OCI-LY1 (cell line): ENCODE measurements at regions not wholly inside any gene's neighbourhood (a gene's known extent, or its start where the extent isn't known, plus 50 kb on each side); places are given as distances from the start of the nearest gene placed in this dataset.

Source experiments
- H2AFZ ChIP-seq: fragments of 200-600 bp; sonication (generic), shearing (Covaris generic); 2 replicates; pipeline ENCODE4 v1.6.0; 2014; ENCODE audit warnings: antibody characterized with exemption, mild to moderate bottlenecking, low read length
- H3F3A ChIP-seq: fragments of 200-600 bp; sonication (generic), shearing (Covaris generic); 2 replicates; pipeline ENCODE4 v1.6.0; 2014; ENCODE audit warnings: mild to moderate bottlenecking, antibody characterized with exemption, low read length, moderate library complexity; ENCODE audit not compliant: insufficient read depth
- H3K27ac ChIP-seq: fragments of 200-600 bp; sonication (generic); 2 replicates; pipeline ENCODE4 v1.5.1; 2014; ENCODE audit warnings: low read length, mixed run types, mild to moderate bottlenecking, low read depth; ENCODE audit not compliant: poor library complexity, severe bottlenecking
- H3K27me3 ChIP-seq: fragments of 200-600 bp; sonication (generic); 2 replicates; pipeline ENCODE4 v1.6.0; 2014; ENCODE audit warnings: antibody characterized with exemption, mild to moderate bottlenecking, low read length, moderate library complexity; ENCODE audit not compliant: insufficient read depth
- H3K36me3 ChIP-seq: fragments of 200-600 bp; sonication (generic); 2 replicates; pipeline ENCODE4 v1.6.1; 2014; ENCODE audit warnings: mild to moderate bottlenecking, antibody characterized with exemption, low read length, moderate library complexity, mixed read lengths; ENCODE audit not compliant: insufficient read depth
- H3K4me1 ChIP-seq: fragments of 200-600 bp; sonication (generic); 2 replicates; pipeline ENCODE4 v1.5.1; 2014; ENCODE audit warnings: mild to moderate bottlenecking, low read length, moderate library complexity; ENCODE audit not compliant: insufficient read depth, severe bottlenecking
- H3K4me2 ChIP-seq: fragments of 200-600 bp; sonication (generic), shearing (Covaris generic); 2 replicates; pipeline ENCODE4 v1.6.1; 2014; ENCODE audit warnings: low read length
- H3K4me3 ChIP-seq: fragments of 200-600 bp; sonication (generic); 2 replicates; pipeline ENCODE4 v1.5.1; 2014; ENCODE audit warnings: low read length, low read depth, mild to moderate bottlenecking, mixed read lengths; ENCODE audit not compliant: poor library complexity, severe bottlenecking
- H3K79me2 ChIP-seq: fragments of 200-600 bp; shearing (Covaris generic); 2 replicates; pipeline ENCODE4 v1.6.1; 2016; ENCODE audit warnings: mixed run types, low read length, mixed read lengths; ENCODE audit not compliant: insufficient read depth
- H3K9ac ChIP-seq: fragments of 200-600 bp; sonication (generic), shearing (Covaris generic); 2 replicates; pipeline ENCODE4 v1.6.1; 2014; ENCODE audit warnings: mild to moderate bottlenecking, low read length, mixed read lengths
- H3K9me2 ChIP-seq: fragments of 200-600 bp; sonication (generic), shearing (Covaris generic); 2 replicates; pipeline ENCODE4 v1.6.1; 2014; ENCODE audit warnings: low read depth, mild to moderate bottlenecking, low read length, mixed read lengths
- H3K9me3 ChIP-seq: fragments of 200-600 bp; shearing (Covaris generic); 2 replicates; pipeline ENCODE4 v1.6.1; 2014; ENCODE audit warnings: low read length, mixed read lengths
- H4K20me1 ChIP-seq: fragments of 200-600 bp; sonication (generic), shearing (Covaris generic); 2 replicates; pipeline ENCODE4 v1.6.0; 2016; ENCODE audit warnings: mild to moderate bottlenecking, low read length; ENCODE audit not compliant: insufficient read depth
- CTCF ChIP-seq: fragments of 200-600 bp; sonication (generic), shearing (Covaris generic); IDR thresholded peaks from 2 replicates; pipeline ENCODE4 v1.5.1; 2017; ENCODE audit warnings: mild to moderate bottlenecking, antibody characterized with exemption, low read length, moderate library complexity, mixed read lengths
- EZH2 ChIP-seq: fragments of 200-600 bp; sonication (generic), shearing (Covaris generic); IDR thresholded peaks from 2 replicates; pipeline ENCODE4 v1.8.0; 2017; ENCODE audit warnings: borderline replicate concordance, mixed run types, mild to moderate bottlenecking, antibody characterized with exemption, low read length, moderate library complexity, mixed read lengths

- no peaks in the 10 kb centered on the region for H4K20me1 ChIP-seq
- no peaks in the 10 kb centered on the region for H3K79me2 ChIP-seq
- H3F3A ChIP-seq: no peaks in the 10 kb centered on the region
- no peaks in the 10 kb centered on the region for H3K4me1 ChIP-seq
- H3K9ac ChIP-seq: no peak overlapping the region
- no peaks in the 10 kb centered on the region for H3K9me3 ChIP-seq
- no peak overlapping the region for H2AFZ ChIP-seq
- H3K4me3 ChIP-seq: no peak overlapping the region
- TF ChIP-seq EZH2: no peak
- TF ChIP-seq CTCF: peak; percentile 29; the same call in 1 of the 2 replicates
- no peaks in the 10 kb centered on the region for H3K9me2 ChIP-seq
- no peaks in the 10 kb centered on the region for H3K36me3 ChIP-seq
- no peaks in the 10 kb centered on the region for H3K27me3 ChIP-seq
- H3K27ac ChIP-seq: no peak overlapping the region
- no peak overlapping the region for H3K4me2 ChIP-seq
Measured at GRCh38 chr20:59526242-59527225, 77.8 kb upstream of the PHACTR3 start.

GRCh38 chr20:59530782-59531181 lies 73.6 kb upstream of the PHACTR3 start:
- Histone ChIP-seq H3K4me1 (no peaks in the 10 kb centered on the region), H3K27me3 (no peaks in the 10 kb centered on the region), H3K79me2 (no peaks in the 10 kb centered on the region), H3K9me3 (no peaks in the 10 kb centered on the region), H3K4me2 (no peak overlapping the region), H2AFZ (no peak overlapping the region), H4K20me1 (no peaks in the 10 kb centered on the region), H3K9ac (no peak overlapping the region), H3K27ac (no peak overlapping the region), H3F3A (no peaks in the 10 kb centered on the region), H3K36me3 (no peaks in the 10 kb centered on the region), H3K4me3 (no peak overlapping the region), H3K9me2 (no peaks in the 10 kb centered on the region)
- TF ChIP-seq CTCF (no peak), EZH2 (no peak)

GRCh38 chr20:59537991-59538390 lies 66.3 kb upstream of the PHACTR3 start:
- Histone ChIP-seq H2AFZ (no peak overlapping the region), H3F3A (no peaks in the 10 kb centered on the region), H3K4me3 (no peak overlapping the region), H3K36me3 (no peaks in the 10 kb centered on the region), H3K4me1 (no peaks in the 10 kb centered on the region), H3K4me2 (no peak overlapping the region), H3K9ac (no peak overlapping the region), H3K9me2 (no peaks in the 10 kb centered on the region), H3K27ac (no peak overlapping the region), H4K20me1 (no peaks in the 10 kb centered on the region), H3K9me3 (no peaks in the 10 kb centered on the region), H3K79me2 (no peaks in the 10 kb centered on the region), H3K27me3 (no peaks in the 10 kb centered on the region)
- TF ChIP-seq CTCF: no peak
- TF ChIP-seq EZH2: no peak
